ENCODE measurements at regions not wholly inside any gene's neighbourhood (a gene's known extent, or its start where the extent isn't known, plus 50 kb on each side); places are given as distances from the start of the nearest gene placed in this dataset.

- WGBS, 2 experiments (ENCODE audit: extremely low coverage in 1 of 2, insufficient coverage in 1 of 2, insufficient read length in 1 of 2, insufficient replicate concordance in 2 of 2, low coverage in 1 of 2, low lambda C conversion rate in 2 of 2, missing lambda C conversion rate in 1 of 2): 92% methylated on average over 4 of the region's 4 CpGs; no CpG with 5 or more reads in 1 of the 2 experiments
- no peak for FAIRE-seq
- TF ChIP-seq EZH2 (IDR thresholded peaks at IDR 0.05; ENCODE audit: low read depth, low read length, severe bottlenecking) (no peak), SAP30 (IDR thresholded peaks at IDR 0.05; ENCODE audit: insufficient read depth, insufficient replicate concordance, low read length) (no peak), KDM4A (IDR thresholded peaks at IDR 0.05; ENCODE audit: low read depth, low read length, severe bottlenecking) (no peak), FOSL1 (IDR thresholded peaks at IDR 0.05; ENCODE audit: insufficient read depth, low read depth, low read length) (no peak), RNF2 (IDR thresholded peaks at IDR 0.05; ENCODE audit: borderline replicate concordance, low read depth, low read length, missing control alignments, poor library complexity, severe bottlenecking) (no peak), BCL11A (IDR thresholded peaks at IDR 0.05; ENCODE audit: low read depth in 2 of 2, low read length in 2 of 2) (no peak), SP1 (IDR thresholded peaks at IDR 0.05; ENCODE audit: low read depth, low read length) (no peak), MAFK (IDR thresholded peaks at IDR 0.05; ENCODE audit: low read depth, low read length) (no peak), CHD1 (IDR thresholded peaks at IDR 0.05; ENCODE audit: low read depth, low read length) (no peak), YY1 (IDR thresholded peaks at IDR 0.05; ENCODE audit: low read depth, low read length) (no peak), CEBPB (IDR thresholded peaks at IDR 0.05; ENCODE audit: low read depth, low read length) (no peak), RFX5 (IDR thresholded peaks at IDR 0.05; ENCODE audit: borderline replicate concordance, low read depth, low read length) (no peak), E2F6 (IDR thresholded peaks at IDR 0.05) (no peak)
Observed at GRCh38 chr15:94561036-94561689, 329.8 kb downstream of the MCTP2 start.

More at GRCh38 chr15:94561036-94561689, 329.8 kb downstream of the MCTP2 start:
- Histone ChIP-seq H2AFZ (ENCODE audit: low read length) (no peak overlapping the region), H4K5ac (ENCODE audit: insufficient read length, low read depth, low read length) (no peak overlapping the region), H3K23me2 (ENCODE audit: low read depth, low read length) (no peaks in the 10 kb centered on the region), H3K18ac (ENCODE audit: extremely low read depth, low read length) (no peak overlapping the region), H3K14ac (ENCODE audit: insufficient read length) (no peak overlapping the region), H3K79me1 (ENCODE audit: low read depth, low read length) (no peaks in the 10 kb centered on the region), H2BK12ac (ENCODE audit: low read depth, low read length) (no peak overlapping the region), H2BK20ac (ENCODE audit: low read length) (no peak overlapping the region), H3K4me1 (replicated peaks in 1 of 4; ENCODE audit: control insufficient read depth in 3 of 4, insufficient read depth in 4 of 4, low read length in 3 of 4) (no peaks in the 10 kb centered on the region; a peak in 1 of 7 replicates), H3K4ac (replicated peaks; ENCODE audit: insufficient read length, low read depth, low read length) (no peak overlapping the region), H3K4me3 (ENCODE audit: extremely low read depth in 1 of 4, insufficient read depth in 2 of 4, low read depth in 3 of 4, low read length in 4 of 4) (no peak overlapping the region), H3K79me2 (ENCODE audit: control insufficient read depth in 1 of 2, insufficient read depth in 2 of 2, low read length in 2 of 2) (no peaks in the 10 kb centered on the region), H3K27ac (ENCODE audit: low read depth, low read length) (no peak overlapping the region), H3K9me3 (ENCODE audit: insufficient read depth in 2 of 2, low read depth in 1 of 2, low read length in 1 of 2) (0 out of 4 replicates have a peak, but pooled peaks cover 0 to 2% of the 10 kb centered on the region in 2 experiments), H3K4me2 (ENCODE audit: insufficient read depth in 1 of 2, low read depth in 2 of 2, low read length in 2 of 2) (no peak overlapping the region), H2AK5ac (ENCODE audit: low read depth, low read length) (no peak overlapping the region), H2BK120ac (replicated peaks; ENCODE audit: low read depth, low read length) (no peak overlapping the region), H3K27me3 (replicated peaks in 1 of 4; ENCODE audit: control insufficient read depth in 3 of 4, extremely low read depth in 1 of 4, insufficient read depth in 3 of 4, low read length in 3 of 4) (no peaks in the 10 kb centered on the region), H2BK15ac (ENCODE audit: low read length) (no peak overlapping the region), H3K56ac (replicated peaks; ENCODE audit: insufficient read length, low read depth, low read length) (no peak overlapping the region), H3K9ac (replicated peaks in 1 of 4; ENCODE audit: extremely low read depth in 1 of 4, low read depth in 3 of 4, low read length in 3 of 4) (no peak overlapping the region), H3K36me3 (ENCODE audit: control insufficient read depth in 2 of 4, insufficient read depth in 4 of 4, low read length in 3 of 4) (no peaks in the 10 kb centered on the region), H4K91ac (replicated peaks; ENCODE audit: insufficient read length, low read length) (no peak overlapping the region), H4K8ac (ENCODE audit: extremely low read depth, insufficient read depth, low read length) (no peak overlapping the region), H4K20me1 (replicated peaks in 1 of 2; ENCODE audit: control insufficient read depth in 1 of 2, insufficient read depth in 2 of 2, low read length in 2 of 2) (no peaks in the 10 kb centered on the region), H3K23ac (ENCODE audit: insufficient read length) (no peak overlapping the region), H2BK5ac (ENCODE audit: low read depth, low read length) (no peak overlapping the region)
- ChIA-PET CTCF (ENCODE audit: partially characterized antibody) (interaction anchor here (0.9 to 1.0 kb wide), 2 partner anchors 11 to 20 kb away, joined by 3 to 5 read pairs; no protein-coding TSS in a partner anchor), POLR2A (ENCODE audit: partially characterized antibody) (no interaction called here)
- DNase-seq (ENCODE audit: low read depth in 1 of 2, low spot score in 2 of 2): no peak

All from H1 (cell line).